ENCODE measurements at regions not wholly inside any gene's neighbourhood (a gene's known extent, or its start where the extent isn't known, plus 50 kb on each side); places are given as distances from the start of the nearest gene placed in this dataset.

DNA sequence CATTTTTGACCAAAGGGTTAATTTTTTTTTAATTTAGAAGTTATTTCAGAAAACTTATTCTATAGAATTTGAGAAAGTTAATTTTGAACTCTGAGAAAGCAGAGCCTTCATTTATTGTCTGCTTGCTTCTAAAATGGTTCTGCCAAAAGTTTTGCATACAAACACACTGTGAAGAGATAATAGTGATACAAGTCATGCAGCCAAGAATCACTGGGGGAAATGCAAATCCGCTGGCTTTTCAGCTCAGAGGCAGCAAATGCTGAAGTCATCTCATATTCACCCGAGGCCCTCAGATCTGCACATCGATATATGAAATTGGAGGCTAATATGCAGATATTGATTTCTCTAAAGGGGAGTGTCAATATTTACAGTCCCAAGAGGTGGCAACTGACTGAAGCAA, 186.2 kb downstream of the KIT start:
- Histone ChIP-seq H3K27me3 (ENCODE audit: insufficient read depth, low read depth) (no peaks in the 10 kb centered on the region), H3K4me2 (no peak overlapping the region), H3F3A (ENCODE audit: insufficient read depth, low read depth) (no peaks in the 10 kb centered on the region), H3K79me2 (ENCODE audit: low read depth) (no peaks in the 10 kb centered on the region), H3K27ac (no peak overlapping the region), H3K36me3 (ENCODE audit: low read depth) (no peaks in the 10 kb centered on the region), H4K20me1 (ENCODE audit: insufficient read depth) (no peaks in the 10 kb centered on the region), H3K9me3 (ENCODE audit: insufficient read depth, low read depth) (no peaks in the 10 kb centered on the region), H2AFZ (no peak overlapping the region), H3K4me1 (replicated peaks; ENCODE audit: insufficient read depth) (no peaks in the 10 kb centered on the region), H3K9me2 (ENCODE audit: insufficient read depth) (no peaks in the 10 kb centered on the region), H3K4me3 (no peak overlapping the region)
- intact Hi-C loops (cut with micrococcal nuclease; ENCODE audit: unreplicated experiment), result no loop called here
- DNase-seq, result no peak
- CTCF ChIA-PET, result no interaction called here
- POLR2A ChIA-PET (ENCODE audit: unreplicated experiment), result no interaction called here
- BruUV-seq (replicated peaks), result no TSS peak
- TF ChIP-seq, protein P1, sequence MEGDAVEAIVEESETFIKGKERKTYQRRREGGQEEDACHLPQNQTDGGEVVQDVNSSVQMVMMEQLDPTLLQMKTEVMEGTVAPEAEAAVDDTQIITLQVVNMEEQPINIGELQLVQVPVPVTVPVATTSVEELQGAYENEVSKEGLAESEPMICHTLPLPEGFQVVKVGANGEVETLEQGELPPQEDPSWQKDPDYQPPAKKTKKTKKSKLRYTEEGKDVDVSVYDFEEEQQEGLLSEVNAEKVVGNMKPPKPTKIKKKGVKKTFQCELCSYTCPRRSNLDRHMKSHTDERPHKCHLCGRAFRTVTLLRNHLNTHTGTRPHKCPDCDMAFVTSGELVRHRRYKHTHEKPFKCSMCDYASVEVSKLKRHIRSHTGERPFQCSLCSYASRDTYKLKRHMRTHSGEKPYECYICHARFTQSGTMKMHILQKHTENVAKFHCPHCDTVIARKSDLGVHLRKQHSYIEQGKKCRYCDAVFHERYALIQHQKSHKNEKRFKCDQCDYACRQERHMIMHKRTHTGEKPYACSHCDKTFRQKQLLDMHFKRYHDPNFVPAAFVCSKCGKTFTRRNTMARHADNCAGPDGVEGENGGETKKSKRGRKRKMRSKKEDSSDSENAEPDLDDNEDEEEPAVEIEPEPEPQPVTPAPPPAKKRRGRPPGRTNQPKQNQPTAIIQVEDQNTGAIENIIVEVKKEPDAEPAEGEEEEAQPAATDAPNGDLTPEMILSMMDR (conservative IDR thresholded peaks at IDR 0.05), result no peak
- no peak for TF ChIP-seq EZH2 (IDR thresholded peaks at IDR 0.05; ENCODE audit: low read depth)

DNA sequence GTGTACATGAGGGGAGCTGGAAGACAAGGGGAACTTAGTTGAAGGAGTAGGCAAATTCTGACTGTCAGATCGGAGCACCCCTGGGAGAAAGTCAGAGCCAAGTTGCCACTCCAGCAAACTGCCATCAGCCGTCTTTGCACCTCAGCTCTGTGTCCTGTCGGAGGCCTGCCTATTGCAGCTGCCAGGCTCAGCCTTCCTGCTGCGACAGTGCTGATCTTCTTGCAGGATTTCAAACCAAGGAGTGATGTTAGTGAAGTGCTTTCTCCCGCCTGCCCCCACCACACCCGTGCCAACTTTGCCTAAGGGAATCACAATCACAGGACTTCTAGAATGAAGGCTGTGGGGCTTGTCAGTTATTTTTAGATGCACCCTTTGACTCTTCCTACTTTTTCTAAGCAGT, 185.3 kb downstream of the KIT start:
- H3K9me3 ChIP-seq (ENCODE audit: insufficient read depth, low read depth), result no peaks in the 10 kb centered on the region
- BruUV-seq (replicated peaks), result no TSS peak
- no peaks in the 10 kb centered on the region for H3F3A ChIP-seq (ENCODE audit: insufficient read depth, low read depth)
- no peak for DNase-seq
- TF ChIP-seq, protein P1 (conservative IDR thresholded peaks at IDR 0.05), result no peak
- TF ChIP-seq EZH2 (IDR thresholded peaks at IDR 0.05; ENCODE audit: low read depth), result no peak
- no peak overlapping the region for H3K4me2 ChIP-seq
- no peaks in the 10 kb centered on the region for H3K4me1 ChIP-seq (replicated peaks; ENCODE audit: insufficient read depth)
- ChIA-PET CTCF (no interaction called here), POLR2A (ENCODE audit: unreplicated experiment) (no interaction called here)
- no peak overlapping the region for H3K27ac ChIP-seq
- H3K36me3 ChIP-seq (ENCODE audit: low read depth), result no peaks in the 10 kb centered on the region
- H3K4me3 ChIP-seq, result no peak overlapping the region
- H3K27me3 ChIP-seq (ENCODE audit: insufficient read depth, low read depth), result no peaks in the 10 kb centered on the region
- no peaks in the 10 kb centered on the region for H3K9me2 ChIP-seq (ENCODE audit: insufficient read depth)
- no peaks in the 10 kb centered on the region for H3K79me2 ChIP-seq (ENCODE audit: low read depth)
- intact Hi-C loops (cut with micrococcal nuclease; ENCODE audit: unreplicated experiment), result no loop called here
- no peak overlapping the region for H2AFZ ChIP-seq
- H4K20me1 ChIP-seq (ENCODE audit: insufficient read depth), result no peaks in the 10 kb centered on the region

- no TSS peak for BruUV-seq (replicated peaks)
- Histone ChIP-seq H3K36me3 (ENCODE audit: low read depth) (no peaks in the 10 kb centered on the region), H4K20me1 (ENCODE audit: insufficient read depth) (no peaks in the 10 kb centered on the region), H3K4me1 (replicated peaks; ENCODE audit: insufficient read depth) (no peaks in the 10 kb centered on the region), H3K27ac (no peak overlapping the region), H3K9me2 (ENCODE audit: insufficient read depth) (no peaks in the 10 kb centered on the region), H3K4me2 (no peak overlapping the region), H3K79me2 (ENCODE audit: low read depth) (no peaks in the 10 kb centered on the region), H2AFZ (no peak overlapping the region), H3K27me3 (ENCODE audit: insufficient read depth, low read depth) (no peaks in the 10 kb centered on the region), H3F3A (ENCODE audit: insufficient read depth, low read depth) (no peaks in the 10 kb centered on the region), H3K9me3 (ENCODE audit: insufficient read depth, low read depth) (no peaks in the 10 kb centered on the region), H3K4me3 (no peak overlapping the region)
- no peak for DNase-seq
- ChIA-PET POLR2A (ENCODE audit: unreplicated experiment) (no interaction called here), CTCF (no interaction called here)
- TF ChIP-seq, protein P1 (conservative IDR thresholded peaks at IDR 0.05), result no peak
- no peak for TF ChIP-seq EZH2 (IDR thresholded peaks at IDR 0.05; ENCODE audit: low read depth)
- intact Hi-C loops (cut with micrococcal nuclease; ENCODE audit: unreplicated experiment), result no loop called here
Observed at GRCh38 chr4:54842656-54843055, 184.9 kb downstream of the KIT start.

Data from PC-9 (cell line).